Cardiac fibroblast (primary cell): ENCODE measurements at regions not wholly inside any gene's neighbourhood (a gene's known extent, or its start where the extent isn't known, plus 50 kb on each side); places are given as distances from the start of the nearest gene placed in this dataset.

Experiments
- DNase-seq, 2 donors: peaks; one replicate each; pipeline versions ENCODE4 v3.0.0 to v3.0.0-alpha.2; 2010; ENCODE audit warnings: low read depth in 2 of 2
- H3K4me3 ChIP-seq, 2 donors: replicated peaks in 1 of 2; 1 replicate in 1 of 2; 2 replicates in 1 of 2; pipeline ENCODE4 v1.5.1; 2011; ENCODE audit warnings: low read depth in 2 of 2, low read length in 2 of 2, mild to moderate bottlenecking in 2 of 2, moderate library complexity in 1 of 2
- CTCF ChIP-seq: IDR thresholded peaks from one replicate; pipeline ENCODE4 v1.5.1; 2011; ENCODE audit warnings: low read depth, mild to moderate bottlenecking, low read length, inconsistent platforms

- H3K4me3 ChIP-seq: no peak overlapping the region
- no peak for TF ChIP-seq CTCF
- no peak for DNase-seq
Measured at GRCh38 chr1:212555426-212555825, 53.1 kb upstream of the ATF3 start.

- H3K4me3 ChIP-seq: no peak overlapping the region
- no peak for TF ChIP-seq CTCF
- no peak for DNase-seq
Measured at GRCh38 chr1:212556822-212557549, 51.6 kb upstream of the ATF3 start.

- TF ChIP-seq CTCF: no peak
- DNase-seq: peak; percentile 9 to 42
- H3K4me3 ChIP-seq: peak overlapping the region; percentile 64 to 68
Measured at GRCh38 chr1:212557739-212558692, 50.5 kb upstream of the ATF3 start.

- peak; percentile 92 to 97 for DNase-seq
- H3K4me3 ChIP-seq: peak overlapping the region; percentile 64 to 68
- TF ChIP-seq CTCF: no peak
Measured at GRCh38 chr1:212558693-212559480, 49.7 kb upstream of the ATF3 start.
